ENCODE measurements at regions not wholly inside any gene's neighbourhood (a gene's known extent, or its start where the extent isn't known, plus 50 kb on each side); places are given as distances from the start of the nearest gene placed in this dataset.

- TF ChIP-seq EZH2 (IDR thresholded peaks at IDR 0.05) (no peak), POLR2AphosphoS5 (IDR thresholded peaks at IDR 0.05; ENCODE audit: borderline replicate concordance, low read depth, low read length) (no peak), FOXP2 (optimal IDR thresholded peaks at IDR 0.05; ENCODE audit: control extremely low read depth, extremely low read length, insufficient read depth) (no peak)
Observed at GRCh38 chr9:13480693-13481092, 201.2 kb upstream of the MPDZ start.

Data from SK-N-MC (cell line).